ENCODE measurements at regions not wholly inside any gene's neighbourhood (a gene's known extent, or its start where the extent isn't known, plus 50 kb on each side); places are given as distances from the start of the nearest gene placed in this dataset.

DNA sequence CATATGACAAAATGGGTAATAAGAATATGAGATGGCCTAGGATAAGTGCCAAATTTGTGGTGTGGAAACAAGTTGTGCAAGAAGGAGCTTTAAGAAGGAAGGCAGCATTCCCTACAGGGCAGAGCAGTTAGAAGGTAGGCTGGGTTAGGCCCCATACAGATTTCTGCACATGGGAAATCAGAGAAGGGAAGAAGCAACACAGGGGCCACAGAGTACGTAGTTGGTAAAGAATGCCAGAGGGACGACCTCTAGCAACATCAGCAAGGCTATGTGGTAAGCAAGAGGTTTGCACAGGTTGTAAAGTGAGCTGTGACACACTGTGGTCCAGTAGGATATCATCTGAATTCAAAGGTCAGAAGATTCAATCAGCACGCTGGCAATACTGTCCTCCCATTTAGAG is 765.6 kb upstream of the B3GALT2 start:
- H3K36me3 ChIP-seq (ENCODE audit: insufficient read depth, low read length) = no peaks in the 10 kb centered on the region

DNA sequence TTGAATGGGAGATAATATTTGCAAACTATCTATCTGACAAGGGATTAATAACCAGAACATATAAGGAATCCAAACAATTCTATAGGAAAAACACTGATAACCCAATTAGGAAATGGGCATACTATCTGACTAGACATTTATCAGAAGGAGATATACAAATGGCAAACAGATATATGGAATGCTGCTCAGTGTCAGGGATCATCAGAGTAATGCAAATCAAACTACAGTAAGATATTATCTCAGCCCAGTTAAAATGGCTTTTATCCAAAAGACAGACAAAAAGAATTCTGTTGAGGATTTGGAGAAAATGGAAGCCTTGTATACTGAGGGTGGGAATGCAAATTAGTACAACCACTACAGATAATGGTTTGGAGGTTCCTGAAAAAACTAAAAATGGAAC is 758.0 kb upstream of the B3GALT2 start:
- H3K9me2 ChIP-seq (replicated peaks; ENCODE audit: insufficient read depth, low read length) = no peaks in the 10 kb centered on the region
- H2AFZ ChIP-seq (ENCODE audit: low read length) = no peak overlapping the region

More for the DNA sequence above, 765.6 kb upstream of the B3GALT2 start:
- no peak for DNase-seq
- no peak overlapping the region for H3K27ac ChIP-seq (ENCODE audit: low read length)
- H3K9me2 ChIP-seq (replicated peaks; ENCODE audit: insufficient read depth, low read length) = 0 out of 2 replicates have a peak, but pooled peaks cover 5% of the 10 kb centered on the region
- no peaks in the 10 kb centered on the region for H3K9me3 ChIP-seq (ENCODE audit: low read length)
- H3K4me3 ChIP-seq (ENCODE audit: low read length) = no peak overlapping the region
- no peaks in the 10 kb centered on the region for H4K20me1 ChIP-seq (ENCODE audit: insufficient read depth, low read depth, low read length)
- H3K9ac ChIP-seq (ENCODE audit: low read length) = no peak overlapping the region
- H2AFZ ChIP-seq (ENCODE audit: low read length) = no peak overlapping the region
- H3K4me1 ChIP-seq (ENCODE audit: low read length) = no peaks in the 10 kb centered on the region
- no peak overlapping the region for H3K4me2 ChIP-seq (ENCODE audit: low read depth, low read length, poor library complexity, severe bottlenecking)
- H3K27me3 ChIP-seq (ENCODE audit: low read length) = no peaks in the 10 kb centered on the region
- no peaks in the 10 kb centered on the region for H3K79me2 ChIP-seq (ENCODE audit: low read length)

DNA sequence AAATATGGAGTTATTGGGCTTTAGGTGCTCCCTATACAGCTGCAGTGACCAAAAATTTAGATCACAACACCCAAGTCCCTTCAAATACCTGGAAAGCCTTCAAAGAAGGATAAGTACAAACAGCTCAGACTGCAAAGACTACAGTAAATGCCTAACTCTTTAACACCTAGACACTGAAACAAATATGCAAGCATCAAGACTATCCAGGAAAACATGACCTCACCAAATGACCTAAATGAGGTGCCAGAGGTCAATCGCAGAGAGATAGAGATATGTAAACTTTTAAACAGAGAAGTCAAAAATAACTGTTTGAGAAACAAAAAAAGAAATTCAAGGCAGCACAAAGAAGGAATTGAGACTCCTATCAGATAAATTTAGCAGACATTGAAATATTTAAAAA is 753.8 kb upstream of the B3GALT2 start:
- Histone ChIP-seq H3K9ac (ENCODE audit: low read length) (no peak overlapping the region), H3K27ac (ENCODE audit: low read length) (no peak overlapping the region), H2AFZ (ENCODE audit: low read length) (no peak overlapping the region), H3K27me3 (ENCODE audit: low read length) (no peaks in the 10 kb centered on the region), H3K4me2 (ENCODE audit: low read depth, low read length, poor library complexity, severe bottlenecking) (no peak overlapping the region), H4K20me1 (ENCODE audit: insufficient read depth, low read depth, low read length) (no peaks in the 10 kb centered on the region), H3K79me2 (ENCODE audit: low read length) (no peaks in the 10 kb centered on the region), H3K4me3 (ENCODE audit: low read length) (no peak overlapping the region), H3K36me3 (ENCODE audit: insufficient read depth, low read length) (no peaks in the 10 kb centered on the region), H3K9me2 (replicated peaks; ENCODE audit: insufficient read depth, low read length) (no peaks in the 10 kb centered on the region), H3K9me3 (ENCODE audit: low read length) (no peaks in the 10 kb centered on the region), H3K4me1 (ENCODE audit: low read length) (no peaks in the 10 kb centered on the region)
- no peak for DNase-seq

More for the DNA sequence above, 758.0 kb upstream of the B3GALT2 start:
- Histone ChIP-seq H3K27ac (ENCODE audit: low read length) (no peak overlapping the region), H3K9me3 (ENCODE audit: low read length) (no peaks in the 10 kb centered on the region), H4K20me1 (ENCODE audit: insufficient read depth, low read depth, low read length) (no peaks in the 10 kb centered on the region), H3K9ac (ENCODE audit: low read length) (no peak overlapping the region), H3K4me1 (ENCODE audit: low read length) (no peaks in the 10 kb centered on the region), H3K27me3 (ENCODE audit: low read length) (no peaks in the 10 kb centered on the region), H3K4me3 (ENCODE audit: low read length) (no peak overlapping the region), H3K4me2 (ENCODE audit: low read depth, low read length, poor library complexity, severe bottlenecking) (no peak overlapping the region), H3K79me2 (ENCODE audit: low read length) (no peaks in the 10 kb centered on the region), H3K36me3 (ENCODE audit: insufficient read depth, low read length) (no peaks in the 10 kb centered on the region)
- no peak for DNase-seq

DNA sequence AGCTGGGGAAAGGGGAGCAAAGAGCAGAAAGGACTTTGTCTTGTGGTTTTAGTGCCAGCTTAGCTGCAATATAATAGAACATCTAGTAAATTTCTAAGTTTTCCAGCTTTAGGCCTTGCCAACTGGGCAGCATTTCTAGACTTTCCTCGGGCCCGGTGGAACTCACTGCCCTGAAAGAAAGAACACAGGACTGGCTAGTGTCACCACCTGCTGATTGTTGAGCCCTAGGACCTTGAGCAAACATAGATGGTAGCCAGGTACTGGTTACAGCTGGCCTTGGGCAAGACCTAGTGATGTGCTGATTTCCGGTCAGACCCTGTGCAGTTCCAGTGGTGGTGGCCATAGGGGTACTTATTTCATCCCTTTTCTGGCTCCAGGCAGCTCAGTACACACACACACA is 753.2 kb upstream of the B3GALT2 start:
- Histone ChIP-seq H3K27ac (ENCODE audit: low read length) (no peak overlapping the region), H3K79me2 (ENCODE audit: low read length) (no peaks in the 10 kb centered on the region), H3K9me3 (ENCODE audit: low read length) (no peaks in the 10 kb centered on the region), H3K27me3 (ENCODE audit: low read length) (no peaks in the 10 kb centered on the region), H2AFZ (ENCODE audit: low read length) (no peak overlapping the region), H3K9me2 (replicated peaks; ENCODE audit: insufficient read depth, low read length) (no peaks in the 10 kb centered on the region), H4K20me1 (ENCODE audit: insufficient read depth, low read depth, low read length) (no peaks in the 10 kb centered on the region), H3K4me2 (ENCODE audit: low read depth, low read length, poor library complexity, severe bottlenecking) (no peak overlapping the region), H3K4me3 (ENCODE audit: low read length) (no peak overlapping the region), H3K9ac (ENCODE audit: low read length) (no peak overlapping the region), H3K4me1 (ENCODE audit: low read length) (no peaks in the 10 kb centered on the region), H3K36me3 (ENCODE audit: insufficient read depth, low read length) (no peaks in the 10 kb centered on the region)
- DNase-seq = no peak

DNA sequence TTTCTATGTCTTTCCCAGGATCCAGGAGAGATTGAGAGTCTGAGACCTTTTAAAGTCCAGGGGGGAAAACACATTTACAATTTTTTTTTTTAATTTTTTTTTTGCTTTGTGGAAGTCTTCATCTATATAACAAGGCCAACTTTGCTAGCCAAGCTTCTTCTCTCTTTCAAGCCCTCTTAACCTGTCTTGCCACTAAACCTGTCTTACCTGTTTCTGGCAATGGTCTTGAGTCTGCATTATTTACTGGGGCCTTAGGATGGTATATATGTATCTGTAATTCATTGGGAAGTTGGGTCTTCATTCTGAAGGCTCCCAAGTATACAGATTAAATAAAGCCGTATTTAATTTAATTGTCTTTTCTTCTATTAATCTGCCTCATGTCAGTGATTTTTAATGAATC is 750.9 kb upstream of the B3GALT2 start:
- no peak overlapping the region for H3K9ac ChIP-seq (ENCODE audit: low read length)

DNA sequence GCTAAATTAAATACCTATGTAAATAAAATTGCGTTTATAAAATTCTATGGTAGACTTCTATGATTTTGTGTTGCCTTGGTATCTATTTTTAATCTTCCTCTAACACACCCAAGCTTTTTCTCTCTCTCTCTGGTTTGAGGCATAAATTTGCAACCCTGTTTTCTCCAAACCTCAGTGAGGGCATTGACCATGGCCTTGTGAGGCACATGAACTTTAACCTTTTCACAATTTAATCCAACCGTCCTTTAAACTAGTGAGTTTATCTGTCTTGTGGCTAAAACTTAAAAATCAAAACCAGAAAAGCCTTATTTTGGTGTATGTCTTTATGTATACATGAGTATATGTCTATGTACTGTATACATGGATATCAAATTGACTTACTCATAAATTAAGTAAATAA is 746.6 kb upstream of the B3GALT2 start:
- no peak overlapping the region for H3K27ac ChIP-seq (ENCODE audit: low read length)
- H3K79me2 ChIP-seq (ENCODE audit: low read length) = no peaks in the 10 kb centered on the region
- no peak for DNase-seq
- no peaks in the 10 kb centered on the region for H3K9me2 ChIP-seq (replicated peaks; ENCODE audit: insufficient read depth, low read length)
- no peaks in the 10 kb centered on the region for H4K20me1 ChIP-seq (ENCODE audit: insufficient read depth, low read depth, low read length)
- H2AFZ ChIP-seq (ENCODE audit: low read length) = no peak overlapping the region
- no peak overlapping the region for H3K9ac ChIP-seq (ENCODE audit: low read length)
- no peaks in the 10 kb centered on the region for H3K9me3 ChIP-seq (ENCODE audit: low read length)
- no peaks in the 10 kb centered on the region for H3K27me3 ChIP-seq (ENCODE audit: low read length)
- H3K36me3 ChIP-seq (ENCODE audit: insufficient read depth, low read length) = no peaks in the 10 kb centered on the region
- H3K4me1 ChIP-seq (ENCODE audit: low read length) = no peaks in the 10 kb centered on the region
- H3K4me3 ChIP-seq (ENCODE audit: low read length) = no peak overlapping the region
- no peak overlapping the region for H3K4me2 ChIP-seq (ENCODE audit: low read depth, low read length, poor library complexity, severe bottlenecking)

More for the DNA sequence above, 750.9 kb upstream of the B3GALT2 start:
- Histone ChIP-seq H3K9me3 (ENCODE audit: low read length) (no peaks in the 10 kb centered on the region), H3K4me3 (ENCODE audit: low read length) (no peak overlapping the region), H4K20me1 (ENCODE audit: insufficient read depth, low read depth, low read length) (no peaks in the 10 kb centered on the region), H3K36me3 (ENCODE audit: insufficient read depth, low read length) (no peaks in the 10 kb centered on the region), H3K9me2 (replicated peaks; ENCODE audit: insufficient read depth, low read length) (no peaks in the 10 kb centered on the region), H2AFZ (ENCODE audit: low read length) (no peak overlapping the region), H3K79me2 (ENCODE audit: low read length) (no peaks in the 10 kb centered on the region), H3K27ac (ENCODE audit: low read length) (no peak overlapping the region), H3K4me2 (ENCODE audit: low read depth, low read length, poor library complexity, severe bottlenecking) (no peak overlapping the region), H3K27me3 (ENCODE audit: low read length) (no peaks in the 10 kb centered on the region), H3K4me1 (ENCODE audit: low read length) (no peaks in the 10 kb centered on the region)
- no peak for DNase-seq

DNA sequence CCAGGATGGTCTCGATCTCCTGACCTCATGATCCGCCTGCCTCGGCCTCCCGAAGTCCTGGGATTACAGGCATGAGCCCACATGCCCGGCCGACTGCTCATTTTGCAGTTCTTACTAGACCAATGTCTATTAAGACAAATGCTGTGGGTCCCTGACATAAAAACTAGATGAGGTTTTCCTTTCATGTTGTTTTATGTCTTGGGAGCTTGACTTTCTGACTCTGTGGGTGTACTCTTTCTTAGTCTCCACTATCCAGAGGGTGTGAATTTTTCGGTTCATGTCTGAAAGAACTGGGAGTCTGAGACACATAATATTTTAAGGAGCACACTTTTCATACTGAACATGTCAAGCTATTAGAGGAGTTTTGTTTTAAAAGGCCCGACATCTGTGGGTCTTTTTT is 744.9 kb upstream of the B3GALT2 start:
- no peaks in the 10 kb centered on the region for H3K79me2 ChIP-seq (ENCODE audit: low read length)
- no peaks in the 10 kb centered on the region for H3K4me1 ChIP-seq (ENCODE audit: low read length)
- H2AFZ ChIP-seq (ENCODE audit: low read length) = no peak overlapping the region
- no peak overlapping the region for H3K27ac ChIP-seq (ENCODE audit: low read length)
- no peak overlapping the region for H3K9ac ChIP-seq (ENCODE audit: low read length)
- no peaks in the 10 kb centered on the region for H3K9me2 ChIP-seq (replicated peaks; ENCODE audit: insufficient read depth, low read length)
- no peaks in the 10 kb centered on the region for H3K27me3 ChIP-seq (ENCODE audit: low read length)
- H3K36me3 ChIP-seq (ENCODE audit: insufficient read depth, low read length) = no peaks in the 10 kb centered on the region
- no peak overlapping the region for H3K4me3 ChIP-seq (ENCODE audit: low read length)
- H3K4me2 ChIP-seq (ENCODE audit: low read depth, low read length, poor library complexity, severe bottlenecking) = no peak overlapping the region
- no peak for DNase-seq
- H3K9me3 ChIP-seq (ENCODE audit: low read length) = no peaks in the 10 kb centered on the region
- H4K20me1 ChIP-seq (ENCODE audit: insufficient read depth, low read depth, low read length) = no peaks in the 10 kb centered on the region

DNA sequence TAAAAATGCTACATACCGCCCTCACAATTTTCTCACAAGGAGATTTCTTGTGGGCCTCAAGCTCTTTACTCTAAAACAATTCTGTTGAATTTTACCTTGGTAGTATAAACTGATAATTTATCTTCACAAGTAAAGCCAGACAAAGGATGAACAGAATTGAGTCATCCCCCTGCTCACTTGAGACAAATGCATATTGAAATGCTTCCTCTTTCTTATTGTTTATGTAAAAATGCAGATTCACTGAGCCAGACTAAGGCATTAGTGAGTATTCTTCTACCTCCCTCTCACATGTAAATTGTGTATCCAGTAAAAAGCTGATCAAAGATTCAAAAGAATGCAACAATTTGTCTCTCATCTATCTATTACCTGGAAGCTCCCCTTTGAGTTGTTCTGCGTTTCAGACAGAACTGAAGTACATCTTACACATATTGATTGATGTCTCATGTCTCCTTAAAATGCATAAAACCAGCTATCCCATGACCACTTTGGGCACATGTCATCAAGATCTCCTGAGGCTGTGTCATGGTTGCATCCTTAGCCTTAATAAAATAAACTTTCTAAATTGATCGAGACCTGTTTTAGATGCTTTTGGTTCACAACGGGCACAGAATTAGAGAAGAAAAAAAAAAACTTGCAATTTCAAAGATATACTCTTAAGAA is 743.1 kb upstream of the B3GALT2 start:
- Histone ChIP-seq H3K9me3 (ENCODE audit: low read length) (no peaks in the 10 kb centered on the region), H4K20me1 (ENCODE audit: insufficient read depth, low read depth, low read length) (no peaks in the 10 kb centered on the region), H3K36me3 (ENCODE audit: insufficient read depth, low read length) (no peaks in the 10 kb centered on the region), H3K4me3 (ENCODE audit: low read length) (no peak overlapping the region), H3K9me2 (replicated peaks; ENCODE audit: insufficient read depth, low read length) (no peaks in the 10 kb centered on the region), H3K27me3 (ENCODE audit: low read length) (no peaks in the 10 kb centered on the region), H3K4me1 (ENCODE audit: low read length) (no peaks in the 10 kb centered on the region), H3K4me2 (ENCODE audit: low read depth, low read length, poor library complexity, severe bottlenecking) (no peak overlapping the region), H3K79me2 (ENCODE audit: low read length) (no peaks in the 10 kb centered on the region), H3K9ac (ENCODE audit: low read length) (no peak overlapping the region), H2AFZ (ENCODE audit: low read length) (no peak overlapping the region), H3K27ac (ENCODE audit: low read length) (no peak overlapping the region)
- DNase-seq = no peak

Measured in Karpas-422 (cell line).